ENCODE measurements at regions not wholly inside any gene's neighbourhood (a gene's known extent, or its start where the extent isn't known, plus 50 kb on each side); places are given as distances from the start of the nearest gene placed in this dataset.

- Histone ChIP-seq H3K36me3 (ENCODE audit: insufficient read depth, low read length) (no peaks in the 10 kb centered on the region), H3K4me1 (ENCODE audit: control insufficient read depth, insufficient read depth, low read length, unreplicated experiment) (no peaks in the 10 kb centered on the region), H3K4me3 (ENCODE audit: low read depth, low read length) (no peak overlapping the region), H2AFZ (ENCODE audit: low read length, unreplicated experiment) (no peak overlapping the region), H3K79me2 (ENCODE audit: control insufficient read depth, insufficient read depth, low read length, unreplicated experiment) (no peaks in the 10 kb centered on the region), H3K27me3 (ENCODE audit: insufficient read depth, low read length) (no peaks in the 10 kb centered on the region), H3K27ac (ENCODE audit: low read depth, low read length) (no peak overlapping the region)
Measured at GRCh38 chr3:152916753-152917279, 81.9 kb downstream of the P2RY1 start.

- Histone ChIP-seq H3K27ac (ENCODE audit: low read depth, low read length) (no peak overlapping the region), H2AFZ (ENCODE audit: low read length, unreplicated experiment) (no peak overlapping the region), H3K36me3 (ENCODE audit: insufficient read depth, low read length) (no peaks in the 10 kb centered on the region), H3K79me2 (ENCODE audit: control insufficient read depth, insufficient read depth, low read length, unreplicated experiment) (no peaks in the 10 kb centered on the region), H3K4me3 (ENCODE audit: low read depth, low read length) (no peak overlapping the region), H3K4me1 (ENCODE audit: control insufficient read depth, insufficient read depth, low read length, unreplicated experiment) (no peaks in the 10 kb centered on the region), H3K27me3 (ENCODE audit: insufficient read depth, low read length) (no peaks in the 10 kb centered on the region; the same call in 1 of the 2 replicates)
Measured at GRCh38 chr3:152921351-152921750, 86.4 kb downstream of the P2RY1 start.

- Histone ChIP-seq H3K4me3 (ENCODE audit: low read depth, low read length) (no peak overlapping the region), H3K27ac (ENCODE audit: low read depth, low read length) (no peak overlapping the region), H3K36me3 (ENCODE audit: insufficient read depth, low read length) (no peaks in the 10 kb centered on the region), H3K27me3 (ENCODE audit: insufficient read depth, low read length) (no peaks in the 10 kb centered on the region; the same call in 1 of the 2 replicates), H3K79me2 (ENCODE audit: control insufficient read depth, insufficient read depth, low read length, unreplicated experiment) (no peaks in the 10 kb centered on the region), H3K4me1 (ENCODE audit: control insufficient read depth, insufficient read depth, low read length, unreplicated experiment) (no peaks in the 10 kb centered on the region), H2AFZ (ENCODE audit: low read length, unreplicated experiment) (no peak overlapping the region)
Measured at GRCh38 chr3:152922554-152922953, 87.6 kb downstream of the P2RY1 start.

GRCh38 chr3:152927131-152927530 is 92.2 kb downstream of the P2RY1 start:
- Histone ChIP-seq H2AFZ (ENCODE audit: low read length, unreplicated experiment) (no peak overlapping the region), H3K36me3 (ENCODE audit: insufficient read depth, low read length) (no peaks in the 10 kb centered on the region)

GRCh38 chr3:152930516-152930915 is 95.6 kb downstream of the P2RY1 start:
- Histone ChIP-seq H2AFZ (ENCODE audit: low read length, unreplicated experiment) (no peak overlapping the region), H3K27ac (ENCODE audit: low read depth, low read length) (no peak overlapping the region), H3K4me1 (ENCODE audit: control insufficient read depth, insufficient read depth, low read length, unreplicated experiment) (no peaks in the 10 kb centered on the region), H3K79me2 (ENCODE audit: control insufficient read depth, insufficient read depth, low read length, unreplicated experiment) (no peaks in the 10 kb centered on the region), H3K4me3 (ENCODE audit: low read depth, low read length) (no peak overlapping the region), H3K36me3 (ENCODE audit: insufficient read depth, low read length) (no peaks in the 10 kb centered on the region), H3K27me3 (ENCODE audit: insufficient read depth, low read length) (no peaks in the 10 kb centered on the region)

More at GRCh38 chr3:152927131-152927530, 92.2 kb downstream of the P2RY1 start:
- Histone ChIP-seq H3K4me3 (ENCODE audit: low read depth, low read length) (no peak overlapping the region), H3K79me2 (ENCODE audit: control insufficient read depth, insufficient read depth, low read length, unreplicated experiment) (no peaks in the 10 kb centered on the region), H3K4me1 (ENCODE audit: control insufficient read depth, insufficient read depth, low read length, unreplicated experiment) (no peaks in the 10 kb centered on the region), H3K27ac (ENCODE audit: low read depth, low read length) (no peak overlapping the region), H3K27me3 (ENCODE audit: insufficient read depth, low read length) (no peaks in the 10 kb centered on the region; the same call in 1 of the 2 replicates)

- Histone ChIP-seq H3K27me3 (ENCODE audit: insufficient read depth, low read length) (no peaks in the 10 kb centered on the region), H3K36me3 (ENCODE audit: insufficient read depth, low read length) (no peaks in the 10 kb centered on the region), H3K79me2 (ENCODE audit: control insufficient read depth, insufficient read depth, low read length, unreplicated experiment) (no peaks in the 10 kb centered on the region), H3K4me1 (ENCODE audit: control insufficient read depth, insufficient read depth, low read length, unreplicated experiment) (no peaks in the 10 kb centered on the region), H3K27ac (ENCODE audit: low read depth, low read length) (no peak overlapping the region), H2AFZ (ENCODE audit: low read length, unreplicated experiment) (no peak overlapping the region), H3K4me3 (ENCODE audit: low read depth, low read length) (no peak overlapping the region)
Measured at GRCh38 chr3:152937234-152937633, 102.3 kb downstream of the P2RY1 start.

GRCh38 chr3:152938974-152939636 is 104.2 kb downstream of the P2RY1 start:
- Histone ChIP-seq H3K4me3 (ENCODE audit: low read depth, low read length) (no peak overlapping the region), H3K27ac (ENCODE audit: low read depth, low read length) (no peak overlapping the region), H2AFZ (ENCODE audit: low read length, unreplicated experiment) (no peak overlapping the region), H3K27me3 (ENCODE audit: insufficient read depth, low read length) (no peaks in the 10 kb centered on the region), H3K4me1 (ENCODE audit: control insufficient read depth, insufficient read depth, low read length, unreplicated experiment) (no peaks in the 10 kb centered on the region), H3K79me2 (ENCODE audit: control insufficient read depth, insufficient read depth, low read length, unreplicated experiment) (no peaks in the 10 kb centered on the region), H3K36me3 (ENCODE audit: insufficient read depth, low read length) (no peaks in the 10 kb centered on the region)

- Histone ChIP-seq H3K4me3 (ENCODE audit: low read depth, low read length) (no peak overlapping the region), H3K27me3 (ENCODE audit: insufficient read depth, low read length) (no peaks in the 10 kb centered on the region), H3K79me2 (ENCODE audit: control insufficient read depth, insufficient read depth, low read length, unreplicated experiment) (no peaks in the 10 kb centered on the region), H3K36me3 (ENCODE audit: insufficient read depth, low read length) (no peaks in the 10 kb centered on the region), H2AFZ (ENCODE audit: low read length, unreplicated experiment) (no peak overlapping the region), H3K27ac (ENCODE audit: low read depth, low read length) (no peak overlapping the region), H3K4me1 (ENCODE audit: control insufficient read depth, insufficient read depth, low read length, unreplicated experiment) (no peaks in the 10 kb centered on the region)
Measured at GRCh38 chr3:152941859-152942258, 106.9 kb downstream of the P2RY1 start.

GRCh38 chr3:152942366-152942765 is 107.4 kb downstream of the P2RY1 start:
- Histone ChIP-seq H3K4me3 (ENCODE audit: low read depth, low read length) (no peak overlapping the region), H2AFZ (ENCODE audit: low read length, unreplicated experiment) (no peak overlapping the region), H3K36me3 (ENCODE audit: insufficient read depth, low read length) (no peaks in the 10 kb centered on the region), H3K79me2 (ENCODE audit: control insufficient read depth, insufficient read depth, low read length, unreplicated experiment) (no peaks in the 10 kb centered on the region), H3K27me3 (ENCODE audit: insufficient read depth, low read length) (no peaks in the 10 kb centered on the region), H3K27ac (ENCODE audit: low read depth, low read length) (no peak overlapping the region), H3K4me1 (ENCODE audit: control insufficient read depth, insufficient read depth, low read length, unreplicated experiment) (no peaks in the 10 kb centered on the region)

- no peak overlapping the region for H3K4me3 ChIP-seq (ENCODE audit: low read depth, low read length)
- H3K4me1 ChIP-seq (ENCODE audit: control insufficient read depth, insufficient read depth, low read length, unreplicated experiment) = no peaks in the 10 kb centered on the region
- no peaks in the 10 kb centered on the region for H3K36me3 ChIP-seq (ENCODE audit: insufficient read depth, low read length)
- no peak overlapping the region for H2AFZ ChIP-seq (ENCODE audit: low read length, unreplicated experiment)
- H3K27ac ChIP-seq (ENCODE audit: low read depth, low read length) = no peak overlapping the region
- H3K27me3 ChIP-seq (ENCODE audit: insufficient read depth, low read length) = no peaks in the 10 kb centered on the region
- no peaks in the 10 kb centered on the region for H3K79me2 ChIP-seq (ENCODE audit: control insufficient read depth, insufficient read depth, low read length, unreplicated experiment)
Measured at GRCh38 chr3:152943645-152944044, 108.7 kb downstream of the P2RY1 start.

- Histone ChIP-seq H3K27ac (ENCODE audit: low read depth, low read length) (no peak overlapping the region), H3K4me3 (ENCODE audit: low read depth, low read length) (no peak overlapping the region), H3K79me2 (ENCODE audit: control insufficient read depth, insufficient read depth, low read length, unreplicated experiment) (no peaks in the 10 kb centered on the region), H3K27me3 (ENCODE audit: insufficient read depth, low read length) (no peaks in the 10 kb centered on the region), H3K36me3 (ENCODE audit: insufficient read depth, low read length) (no peaks in the 10 kb centered on the region), H3K4me1 (ENCODE audit: control insufficient read depth, insufficient read depth, low read length, unreplicated experiment) (no peaks in the 10 kb centered on the region), H2AFZ (ENCODE audit: low read length, unreplicated experiment) (no peak overlapping the region)
Measured at GRCh38 chr3:152944671-152945070, 109.7 kb downstream of the P2RY1 start.
